Tibial artery (tissue), 4 donors: ENCODE measurements at regions not wholly inside any gene's neighbourhood (a gene's known extent, or its start where the extent isn't known, plus 50 kb on each side); places are given as distances from the start of the nearest gene placed in this dataset.

Source experiments
- DNase-seq, 2 donors: peaks; one replicate each; pipeline ENCODE4 v3.0.0-alpha.2; 2019
- H3K27ac ChIP-seq, 2 donors: fragments of 200-600 bp; sonication (generic) in 1 of 2; 1 replicate in 1 of 2; 2 replicates in 1 of 2; pipeline ENCODE4 v1.5.1; 2018 to 2019; ENCODE audit warnings: mild to moderate bottlenecking in 1 of 2
- H3K27me3 ChIP-seq, 2 donors: fragments of 200-600 bp; sonication (generic) in 1 of 2; one replicate each; pipeline versions ENCODE4 v1.5.1 to v1.6.0; 2016 to 2019
- H3K36me3 ChIP-seq, 3 donors: fragments of 200-600 bp; sonication (generic) in 2 of 3; one replicate each; pipeline ENCODE4 v1.5.1; 2016 to 2019; ENCODE audit warnings: mild to moderate bottlenecking in 2 of 3
- H3K4me1 ChIP-seq, 4 donors: fragments of 200-600 bp; sonication (generic) in 2 of 4; 1 replicate in 3 of 4; 2 replicates in 1 of 4; pipeline ENCODE4 v1.5.1; 2016 to 2019
- H3K4me3 ChIP-seq, 2 donors: fragments of 200-600 bp; sonication (generic) in 1 of 2; 1 replicate in 1 of 2; 2 replicates in 1 of 2; pipeline ENCODE4 v1.5.1; 2018 to 2019; ENCODE audit warnings: mild to moderate bottlenecking in 2 of 2
- H3K9me3 ChIP-seq, 3 donors: fragments of 200-600 bp; sonication (generic) in 1 of 3; one replicate each; pipeline ENCODE4 v1.5.1; 2016 to 2019
- intact Hi-C: fragments of 100-400 bp; cut with DNase I; formaldehyde crosslinking; loops from one replicate; pipeline ENCODE4 v1.15.0; 2023; ENCODE audit warnings: low total_unique reads
- TF ChIP-seq, protein P1 (sequence below), 2 experiments: fragments of 200-600 bp in 1 of 2; fragments of 450-650 bp in 1 of 2; IDR thresholded peaks; one replicate each; pipeline ENCODE4 v1.5.1; 2017 to 2019; ENCODE audit warnings: antibody characterized with exemption in 2 of 2, mild to moderate bottlenecking in 1 of 2, moderate library complexity in 1 of 2

DNA sequence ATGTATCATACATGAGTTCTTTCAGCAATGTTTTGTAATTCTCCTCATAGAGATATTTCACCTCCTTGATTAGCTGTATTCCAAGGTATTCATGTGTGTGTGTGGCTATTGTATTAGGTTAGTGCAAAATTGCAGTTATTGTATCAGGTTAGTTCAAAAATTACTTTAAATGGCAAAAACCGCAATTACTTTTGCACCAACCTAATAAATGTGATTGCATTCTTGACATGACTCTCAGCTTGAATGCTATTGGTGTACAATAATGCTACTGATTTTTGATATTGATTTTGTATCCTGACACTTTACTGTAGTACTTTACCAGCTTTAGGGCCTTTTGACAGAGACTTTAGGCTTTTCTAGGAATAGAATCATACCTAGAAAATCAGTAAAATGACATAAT, 297.4 kb downstream of the ZWINT start:
- H3K27ac ChIP-seq: no peak overlapping the region
- TF ChIP-seq, protein P1, sequence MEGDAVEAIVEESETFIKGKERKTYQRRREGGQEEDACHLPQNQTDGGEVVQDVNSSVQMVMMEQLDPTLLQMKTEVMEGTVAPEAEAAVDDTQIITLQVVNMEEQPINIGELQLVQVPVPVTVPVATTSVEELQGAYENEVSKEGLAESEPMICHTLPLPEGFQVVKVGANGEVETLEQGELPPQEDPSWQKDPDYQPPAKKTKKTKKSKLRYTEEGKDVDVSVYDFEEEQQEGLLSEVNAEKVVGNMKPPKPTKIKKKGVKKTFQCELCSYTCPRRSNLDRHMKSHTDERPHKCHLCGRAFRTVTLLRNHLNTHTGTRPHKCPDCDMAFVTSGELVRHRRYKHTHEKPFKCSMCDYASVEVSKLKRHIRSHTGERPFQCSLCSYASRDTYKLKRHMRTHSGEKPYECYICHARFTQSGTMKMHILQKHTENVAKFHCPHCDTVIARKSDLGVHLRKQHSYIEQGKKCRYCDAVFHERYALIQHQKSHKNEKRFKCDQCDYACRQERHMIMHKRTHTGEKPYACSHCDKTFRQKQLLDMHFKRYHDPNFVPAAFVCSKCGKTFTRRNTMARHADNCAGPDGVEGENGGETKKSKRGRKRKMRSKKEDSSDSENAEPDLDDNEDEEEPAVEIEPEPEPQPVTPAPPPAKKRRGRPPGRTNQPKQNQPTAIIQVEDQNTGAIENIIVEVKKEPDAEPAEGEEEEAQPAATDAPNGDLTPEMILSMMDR (IDR thresholded peaks at IDR 0.05): no peak
- intact Hi-C loops: loop anchor here (1.0 kb wide), 1 partner anchor 14 kb away; no protein-coding TSS in a partner anchor
- H3K4me3 ChIP-seq: no peak overlapping the region
- H3K4me1 ChIP-seq: no peaks in the 10 kb centered on the region
- no peaks in the 10 kb centered on the region for H3K36me3 ChIP-seq
- H3K9me3 ChIP-seq: no peaks in the 10 kb centered on the region
- DNase-seq: no peak
- H3K27me3 ChIP-seq: no peaks in the 10 kb centered on the region

DNA sequence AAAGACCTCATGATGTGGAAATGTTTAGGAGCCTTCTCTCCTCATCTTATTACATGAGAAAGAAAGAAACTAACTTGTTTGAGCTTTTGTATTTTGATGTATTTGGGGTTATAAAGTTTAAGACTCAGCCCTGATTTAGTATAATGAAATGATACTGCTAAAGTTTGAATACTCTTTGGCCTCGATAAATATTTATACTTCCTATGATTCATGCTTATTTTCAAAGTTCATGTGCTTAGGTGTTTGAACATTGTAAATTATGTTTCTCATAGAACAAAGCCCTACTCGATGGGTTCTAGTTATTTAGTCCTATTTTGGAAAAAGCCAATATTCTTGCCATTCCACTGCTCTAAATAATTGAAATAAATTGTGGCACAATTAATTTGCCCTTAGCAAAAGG, 303.2 kb downstream of the ZWINT start:
- Histone ChIP-seq H3K9me3 (peaks cover 0 to 5% (median 0%) of the 10 kb centered on the region in 3 donors), H3K27me3 (no peaks in the 10 kb centered on the region), H3K36me3 (no peaks in the 10 kb centered on the region), H3K27ac (no peak overlapping the region), H3K4me1 (no peaks in the 10 kb centered on the region), H3K4me3 (no peak overlapping the region)
- intact Hi-C loops: no loop called here
- no peak for DNase-seq
- TF ChIP-seq, protein P1 (IDR thresholded peaks at IDR 0.05): no peak

DNA sequence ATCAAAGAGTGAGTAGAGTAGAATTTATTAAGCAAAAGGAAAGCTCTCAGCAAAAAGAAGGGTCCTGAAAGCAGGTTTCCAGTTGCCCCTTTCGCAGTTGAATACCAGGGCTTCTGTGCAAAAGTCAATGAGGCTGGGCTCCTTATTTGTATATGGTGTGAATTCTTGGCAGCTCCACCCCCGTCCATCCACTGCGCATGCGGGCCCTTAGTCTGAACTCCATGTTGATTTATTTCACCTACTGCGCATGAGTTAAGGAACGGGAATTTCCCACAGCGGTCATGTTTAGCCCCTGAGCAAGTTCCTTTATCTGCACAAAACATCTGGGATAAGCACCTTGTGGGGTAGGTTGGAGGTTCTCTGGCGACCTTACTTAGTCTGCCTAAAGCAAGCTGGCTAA, 325.6 kb downstream of the ZWINT start:
- no peak overlapping the region for H3K4me3 ChIP-seq
- no peaks in the 10 kb centered on the region for H3K9me3 ChIP-seq
- TF ChIP-seq, protein P1 (IDR thresholded peaks at IDR 0.05): no peak
- no peak for DNase-seq
- H3K27me3 ChIP-seq: no peaks in the 10 kb centered on the region
- H3K27ac ChIP-seq: no peak overlapping the region
- no peaks in the 10 kb centered on the region for H3K4me1 ChIP-seq
- H3K36me3 ChIP-seq: no peaks in the 10 kb centered on the region
- intact Hi-C loops: no loop called here

DNA sequence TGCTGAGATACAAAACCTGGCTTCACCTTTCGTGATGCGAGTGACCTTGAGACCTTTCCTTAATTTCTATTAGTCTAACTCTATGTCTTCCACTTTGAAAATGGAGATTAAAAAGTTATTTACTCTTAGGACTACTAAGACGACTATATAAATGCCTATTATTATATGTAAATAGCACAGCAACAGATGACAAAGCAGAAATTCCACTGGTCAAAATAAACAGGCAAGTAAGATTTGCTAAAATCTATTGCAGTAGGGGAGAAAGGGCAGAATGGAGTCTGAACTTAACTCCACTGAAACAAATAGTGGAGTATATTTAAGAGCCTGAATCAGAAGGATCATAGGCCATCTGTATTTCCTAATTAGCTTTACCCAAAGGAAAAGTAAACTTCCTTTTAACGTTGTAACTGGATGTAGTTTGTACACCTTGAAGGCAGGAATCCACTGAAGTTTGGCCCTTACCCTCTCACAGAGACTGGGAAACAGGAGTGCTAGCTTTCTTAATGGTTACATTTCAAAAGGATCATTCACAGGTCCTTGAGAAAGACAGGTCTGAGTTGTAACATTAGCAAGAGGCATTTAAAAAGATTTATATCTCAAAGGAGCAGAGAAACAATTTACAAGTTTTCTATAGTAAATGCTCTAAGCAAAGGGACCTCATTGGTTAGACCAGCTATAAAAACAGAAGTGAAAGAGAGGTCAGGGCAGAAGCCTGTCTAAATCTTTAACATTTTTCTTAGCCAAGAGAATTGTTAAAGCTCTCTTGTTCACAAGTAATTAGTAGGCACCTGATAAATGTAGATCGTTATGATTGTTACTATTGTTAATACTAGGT, 332.5 kb downstream of the ZWINT start:
- DNase-seq: no peak
- intact Hi-C loops: no loop called here
- Histone ChIP-seq H3K4me1 (no peaks in the 10 kb centered on the region), H3K36me3 (no peaks in the 10 kb centered on the region), H3K27me3 (no peaks in the 10 kb centered on the region), H3K4me3 (no peak overlapping the region), H3K9me3 (no peaks in the 10 kb centered on the region), H3K27ac (no peak overlapping the region)
- TF ChIP-seq, protein P1 (IDR thresholded peaks at IDR 0.05): no peak

DNA sequence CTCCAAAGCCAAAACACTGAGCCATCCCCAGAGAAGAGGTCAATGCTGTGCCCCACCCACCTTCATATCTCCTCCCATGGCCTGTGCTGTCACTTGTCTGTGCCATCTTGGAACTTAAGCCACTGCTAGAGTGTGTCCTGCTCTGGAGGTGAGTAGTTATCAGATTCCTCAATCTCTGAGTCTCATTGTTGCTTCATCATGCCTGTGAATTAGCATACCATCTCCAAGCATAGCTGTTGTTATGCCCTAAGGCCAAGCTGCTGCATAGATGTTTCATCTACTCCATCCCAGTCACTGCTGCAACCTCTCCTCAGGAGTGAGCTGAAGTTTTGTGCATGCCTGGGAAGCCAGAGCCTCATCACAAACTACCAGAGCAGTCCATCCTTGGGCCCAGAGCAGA, 349.0 kb downstream of the ZWINT start:
- Histone ChIP-seq H3K27ac (no peak overlapping the region), H3K4me3 (no peak overlapping the region), H3K27me3 (no peaks in the 10 kb centered on the region), H3K9me3 (no peaks in the 10 kb centered on the region), H3K36me3 (no peaks in the 10 kb centered on the region), H3K4me1 (no peaks in the 10 kb centered on the region)
- TF ChIP-seq, protein P1 (IDR thresholded peaks at IDR 0.05): no peak
- no peak for DNase-seq
- intact Hi-C loops: no loop called here
